Posterior cingulate gyrus (tissue), 11 donors: ENCODE measurements at regions not wholly inside any gene's neighbourhood (a gene's known extent, or its start where the extent isn't known, plus 50 kb on each side); places are given as distances from the start of the nearest gene placed in this dataset.
"Not testable (repeated sequence)": the region's sequence is repeated elsewhere in the genome, so short reads cannot be mapped to it uniquely, and the experiment has no call there.

ENCODE experiments used
- DNase-seq, 10 donors: peaks; one replicate each; pipeline versions ENCODE4 v3.0.0 to v3.0.0-alpha.2; 2020 to 2021; ENCODE audit warnings: mixed read lengths in 3 of 10
- intact Hi-C: fragments of 100-400 bp; cut with DNase I; formaldehyde crosslinking; loops from one replicate; pipeline ENCODE4 v1.15.1; 2023

GRCh38 chr1:79902418-79902817 lies 895.9 kb upstream of the ADGRL4 start:
- intact Hi-C loops = no loop called here
- no peak for DNase-seq

GRCh38 chr1:79899914-79900313 lies 893.4 kb upstream of the ADGRL4 start:
- no peak for DNase-seq
- intact Hi-C loops = no loop called here

GRCh38 chr1:79896140-79896539 lies 889.6 kb upstream of the ADGRL4 start:
- intact Hi-C loops = no loop called here
- DNase-seq = no peak

GRCh38 chr1:79895573-79895972 lies 889.0 kb upstream of the ADGRL4 start:
- intact Hi-C loops = no loop called here

GRCh38 chr1:79894129-79894528 lies 887.6 kb upstream of the ADGRL4 start:
- intact Hi-C loops, DNase-seq: not testable (repeated sequence)

More at GRCh38 chr1:79895573-79895972, 889.0 kb upstream of the ADGRL4 start:
- no peak for DNase-seq

- DNase-seq = no peak
- intact Hi-C loops = no loop called here
These were observed 880.5 kb upstream of the ADGRL4 start for GRCh38 chr1:79887059-79887458.

GRCh38 chr1:79885101-79885500 lies 878.6 kb upstream of the ADGRL4 start:
- intact Hi-C loops = no loop called here
- DNase-seq = no peak

GRCh38 chr1:79877086-79877485 lies 870.6 kb upstream of the ADGRL4 start:
- intact Hi-C loops = no loop called here
- DNase-seq = no peak

GRCh38 chr1:79875187-79875586 lies 868.7 kb upstream of the ADGRL4 start:
- DNase-seq = peak in 1 of 10 donors; percentile 66
- intact Hi-C loops = no loop called here

- no peak for DNase-seq
These were observed 867.8 kb upstream of the ADGRL4 start for GRCh38 chr1:79874289-79874688.

GRCh38 chr1:79859212-79859948 lies 852.9 kb upstream of the ADGRL4 start:
- intact Hi-C loops = no loop called here
- DNase-seq = no peak

More at GRCh38 chr1:79874289-79874688, 867.8 kb upstream of the ADGRL4 start:
- intact Hi-C loops = no loop called here

GRCh38 chr1:79852004-79852403 lies 845.5 kb upstream of the ADGRL4 start:
- no peak for DNase-seq
- intact Hi-C loops = no loop called here

- DNase-seq = no peak
- intact Hi-C loops = no loop called here
These were observed 842.9 kb upstream of the ADGRL4 start for GRCh38 chr1:79849388-79849787.

GRCh38 chr1:79848316-79848715 lies 841.8 kb upstream of the ADGRL4 start:
- intact Hi-C loops = no loop called here
- DNase-seq = no peak

GRCh38 chr1:79847700-79848099 lies 841.2 kb upstream of the ADGRL4 start:
- no peak for DNase-seq
- intact Hi-C loops = no loop called here

GRCh38 chr1:79845936-79846335 lies 839.4 kb upstream of the ADGRL4 start:
- DNase-seq = no peak
- intact Hi-C loops = no loop called here

- intact Hi-C loops = no loop called here
- DNase-seq = no peak
These were observed 836.3 kb upstream of the ADGRL4 start for GRCh38 chr1:79842811-79843210.

GRCh38 chr1:79839882-79840281 lies 833.4 kb upstream of the ADGRL4 start:
- intact Hi-C loops = no loop called here
- DNase-seq = no peak

- DNase-seq = no peak
- intact Hi-C loops = no loop called here
These were observed 820.9 kb upstream of the ADGRL4 start for GRCh38 chr1:79827446-79827845.

GRCh38 chr1:79825551-79825950 lies 819.0 kb upstream of the ADGRL4 start:
- no peak for DNase-seq
- intact Hi-C loops = no loop called here

GRCh38 chr1:79822053-79822452 lies 815.5 kb upstream of the ADGRL4 start:
- intact Hi-C loops = no loop called here
- peak in 3 of 10 donors; percentile 50 to 72 (median 52) for DNase-seq

- intact Hi-C loops = no loop called here
- DNase-seq = no peak
These were observed 812.6 kb upstream of the ADGRL4 start for GRCh38 chr1:79819140-79819539.
